ENCODE measurements at regions not wholly inside any gene's neighbourhood (a gene's known extent, or its start where the extent isn't known, plus 50 kb on each side); places are given as distances from the start of the nearest gene placed in this dataset.

- TF ChIP-seq CTCF (IDR thresholded peaks at IDR 0.05) (no peak), POLR2AphosphoS5 (IDR thresholded peaks at IDR 0.05) (no peak), POLR2A (IDR thresholded peaks at IDR 0.05; ENCODE audit: low read depth) (no peak), EP300 (IDR thresholded peaks at IDR 0.05) (no peak)
Observed at GRCh38 chr1:87252406-87252805, 76.3 kb upstream of the LMO4 start.

Data from esophagus muscularis mucosa (tissue), 4 donors.